Lower leg skin (tissue), 4 donors: ENCODE measurements at regions not wholly inside any gene's neighbourhood (a gene's known extent, or its start where the extent isn't known, plus 50 kb on each side); places are given as distances from the start of the nearest gene placed in this dataset.
"Not testable (repeated sequence)": the region's sequence is repeated elsewhere in the genome, so short reads cannot be mapped to it uniquely, and the experiment has no call there.

ENCODE experiments used
- DNase-seq, 2 donors: peaks; one replicate each; pipeline ENCODE4 v3.0.0-alpha.2; 2019; ENCODE audit warnings: low spot score in 2 of 2
- H3K4me3 ChIP-seq: fragments of 200-600 bp; sonication (generic); 2 replicates; pipeline ENCODE4 v1.5.1; 2017; ENCODE audit warnings: mild to moderate bottlenecking, low read depth; ENCODE audit not compliant: poor library complexity, severe bottlenecking
- CTCF ChIP-seq, 3 donors: fragments of 450-650 bp; IDR thresholded peaks; one replicate each; pipeline ENCODE4 v1.5.1; 2016; ENCODE audit warnings: antibody characterized with exemption in 3 of 3, mild to moderate bottlenecking in 3 of 3, moderate library complexity in 2 of 3
- POLR2A ChIP-seq, 2 donors: fragments of 450-650 bp; IDR thresholded peaks; one replicate each; pipeline ENCODE4 v1.6.1; 2016 to 2017; ENCODE audit warnings: antibody characterized with exemption in 2 of 2, mild to moderate bottlenecking in 1 of 2, moderate library complexity in 1 of 2
- WGBS, 2 donors: methylation state at CpG; one replicate each; pipeline ENCODE4 v1.1.5; 2018; 5-methylcytosine and 5-hydroxymethylcytosine counted together
- intact Hi-C: fragments of 100-400 bp; cut with DNase I; formaldehyde crosslinking; loops from one replicate; pipeline ENCODE4 v1.15.0; 2023; ENCODE audit warnings: low total_unique reads

- TF ChIP-seq CTCF (IDR thresholded peaks at IDR 0.05), result no peak
- TF ChIP-seq POLR2A (IDR thresholded peaks at IDR 0.05), result no peak
- intact Hi-C loops, result no loop called here
- no peak for DNase-seq
- 63 to 66% methylated on average over 3 to 5 of the region's 5 CpGs for WGBS, 2 donors
- H3K4me3 ChIP-seq, result no peak overlapping the region
Observed at GRCh38 chrX:73390628-73391567, 56.0 kb upstream of the CDX4 start.

GRCh38 chrX:73366696-73367095 lies 80.2 kb upstream of the CDX4 start:
- H3K4me3 ChIP-seq, result no peak overlapping the region
- intact Hi-C loops, result no loop called here
- 83 to 91% methylated on average over 1 of the region's 1 CpG for WGBS, 2 donors
- DNase-seq, result no peak
- no peak for TF ChIP-seq CTCF (IDR thresholded peaks at IDR 0.05)
- no peak for TF ChIP-seq POLR2A (IDR thresholded peaks at IDR 0.05)

- H3K4me3 ChIP-seq, intact Hi-C loops, DNase-seq: not testable (repeated sequence)
- WGBS, 2 donors, result 81 to 90% methylated on average over 4 of the region's 4 CpGs
Observed at GRCh38 chrX:73357294-73357693, 89.6 kb upstream of the CDX4 start.

- WGBS, 2 donors, result 29 to 47% methylated on average over 1 of the region's 1 CpG
- TF ChIP-seq POLR2A (IDR thresholded peaks at IDR 0.05) (no peak), CTCF (IDR thresholded peaks at IDR 0.05) (no peak)
- no peak overlapping the region for H3K4me3 ChIP-seq
- no peak for DNase-seq
- intact Hi-C loops, result no loop called here
Observed at GRCh38 chrX:73348977-73349376, 97.9 kb upstream of the CDX4 start.

- no peak for TF ChIP-seq POLR2A (IDR thresholded peaks at IDR 0.05)
- no peak for TF ChIP-seq CTCF (IDR thresholded peaks at IDR 0.05)
- H3K4me3 ChIP-seq, result no peak overlapping the region
- intact Hi-C loops, result no loop called here
- no peak for DNase-seq
- WGBS, 2 donors, result 64 to 72% methylated on average over 3 of the region's 3 CpGs
Observed at GRCh38 chrX:73337366-73337765, 109.5 kb upstream of the CDX4 start.

- intact Hi-C loops, result no loop called here
- no peak for DNase-seq
- TF ChIP-seq CTCF (IDR thresholded peaks at IDR 0.05) (no peak), POLR2A (IDR thresholded peaks at IDR 0.05) (no peak)
- WGBS, 2 donors, result 64 to 87% methylated on average over 7 of the region's 7 CpGs
- H3K4me3 ChIP-seq, result no peak overlapping the region
Observed at GRCh38 chrX:73289039-73289438, 74.4 kb upstream of the NAP1L2 start.
